NCI-H446 treated with DMSO at 0.1 percent for 48 hours (cell line): ENCODE measurements at regions not wholly inside any gene's neighbourhood (a gene's known extent, or its start where the extent isn't known, plus 50 kb on each side); places are given as distances from the start of the nearest gene placed in this dataset.
A peak's percentile ranks its signal among the peaks of the same experiment; 100 is the strongest.
"Not testable (repeated sequence)": the region's sequence is repeated elsewhere in the genome, so short reads cannot be mapped to it uniquely, and the experiment has no call there.

Source experiments
- DNase-seq: peaks from one replicate; lab custom pipeline; 2025; lab: John Stamatoyannopoulos, UW

GRCh38 chr18:1488394-1488793 lies 583.7 kb downstream of the ADCYAP1 start:
- DNase-seq = no peak

DNA sequence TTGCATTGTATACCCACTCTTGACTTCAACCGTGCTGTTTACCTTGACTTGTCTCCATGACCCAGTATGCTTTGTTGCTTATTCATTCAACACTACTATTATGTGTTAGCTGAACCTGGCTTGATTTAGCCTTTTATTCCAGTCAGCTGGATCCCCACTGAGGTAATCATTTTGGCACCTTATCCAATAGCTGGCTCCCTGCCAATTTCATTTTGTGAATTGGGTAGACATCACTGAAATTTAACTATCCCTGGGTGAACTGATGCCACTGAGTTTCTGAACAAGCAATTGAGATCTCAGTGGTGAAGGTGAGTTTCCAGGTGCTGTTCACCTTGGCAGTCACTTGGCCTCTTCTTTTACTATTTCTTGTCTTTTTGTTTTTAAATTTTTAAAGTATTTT lies 584.3 kb downstream of the ADCYAP1 start:
- peak; percentile 86 for DNase-seq

- no peak for DNase-seq
These were observed 590.7 kb downstream of the ADCYAP1 start for GRCh38 chr18:1495387-1495786.

DNA sequence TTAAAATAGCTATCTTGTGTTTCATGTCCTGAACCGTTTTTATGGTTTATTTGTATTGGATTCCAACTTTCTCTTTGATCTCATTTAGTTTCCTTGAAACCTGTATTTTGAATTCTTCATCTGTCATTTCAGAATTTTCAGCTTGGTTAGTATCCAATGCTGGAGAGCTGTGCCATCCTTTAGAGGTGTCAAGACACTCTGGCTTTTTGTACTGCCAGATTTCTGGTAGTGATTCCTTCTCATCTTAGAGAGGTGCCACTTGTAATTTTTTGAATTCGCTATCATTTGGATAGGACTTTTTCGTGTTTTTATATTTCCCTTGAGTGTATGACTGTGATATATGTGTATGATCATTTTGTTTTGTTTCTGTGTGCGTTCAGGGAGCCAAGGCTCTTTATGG lies 591.4 kb downstream of the ADCYAP1 start:
- no peak for DNase-seq

DNA sequence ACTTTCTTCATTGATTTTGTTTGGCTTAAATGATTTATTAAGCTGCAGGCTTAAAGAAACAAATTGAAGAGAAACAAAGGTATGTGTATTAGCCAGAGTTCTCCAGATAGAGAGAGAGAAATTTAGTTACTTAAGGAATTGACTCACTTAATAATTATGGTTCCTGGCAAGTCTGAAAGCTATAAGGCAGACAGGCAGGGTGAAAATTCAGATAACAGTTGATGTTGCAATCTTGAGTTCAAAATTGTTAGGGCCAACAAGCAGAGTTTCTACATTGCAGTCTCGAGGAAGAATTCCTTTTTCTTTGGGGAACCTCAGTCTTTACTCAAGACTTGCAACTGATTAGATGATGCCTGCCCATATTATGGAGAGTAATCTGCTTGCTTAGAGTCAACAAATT lies 593.5 kb downstream of the ADCYAP1 start:
- no peak for DNase-seq

GRCh38 chr18:1499265-1499664 lies 594.6 kb downstream of the ADCYAP1 start:
- DNase-seq = peak; percentile 20

DNA sequence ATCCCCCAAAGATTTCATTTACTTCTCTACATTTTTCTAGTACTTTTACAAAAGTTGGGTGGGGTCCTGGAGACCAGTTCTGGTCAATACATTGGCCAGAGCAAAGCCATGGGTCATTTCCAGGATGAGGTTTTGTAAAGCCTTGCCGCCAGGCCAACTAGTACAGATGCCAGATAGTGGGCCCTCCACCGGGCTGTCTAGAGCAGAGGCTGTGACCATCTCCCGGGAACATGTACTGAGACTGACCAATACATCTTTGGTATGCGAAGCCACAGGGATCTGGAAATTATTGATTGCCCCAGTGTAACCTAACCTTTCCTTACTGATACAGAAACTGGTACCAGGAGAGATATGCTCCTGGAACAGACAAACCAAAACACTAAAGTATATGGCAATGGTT lies 599.2 kb downstream of the ADCYAP1 start:
- no peak for DNase-seq

DNA sequence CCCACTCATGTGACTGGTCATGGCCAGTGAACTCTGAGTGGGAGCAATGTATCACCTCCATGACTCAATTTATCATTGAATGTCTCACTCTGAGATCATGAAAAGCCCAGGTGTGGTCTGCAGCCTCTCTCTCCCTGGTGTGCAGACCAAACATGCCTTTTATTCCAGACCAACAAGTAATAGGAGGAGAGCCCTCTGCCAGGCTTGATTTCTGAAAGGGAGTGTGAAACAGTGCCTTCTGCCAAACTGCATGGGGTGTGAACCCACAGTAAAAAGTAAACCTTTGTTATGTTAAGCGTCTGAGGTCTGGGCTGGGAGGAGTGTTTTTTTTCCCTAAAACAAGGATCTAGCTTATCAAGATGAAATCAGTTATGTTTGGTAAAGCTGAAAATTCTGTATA lies 601.2 kb downstream of the ADCYAP1 start:
- no peak for DNase-seq

DNA sequence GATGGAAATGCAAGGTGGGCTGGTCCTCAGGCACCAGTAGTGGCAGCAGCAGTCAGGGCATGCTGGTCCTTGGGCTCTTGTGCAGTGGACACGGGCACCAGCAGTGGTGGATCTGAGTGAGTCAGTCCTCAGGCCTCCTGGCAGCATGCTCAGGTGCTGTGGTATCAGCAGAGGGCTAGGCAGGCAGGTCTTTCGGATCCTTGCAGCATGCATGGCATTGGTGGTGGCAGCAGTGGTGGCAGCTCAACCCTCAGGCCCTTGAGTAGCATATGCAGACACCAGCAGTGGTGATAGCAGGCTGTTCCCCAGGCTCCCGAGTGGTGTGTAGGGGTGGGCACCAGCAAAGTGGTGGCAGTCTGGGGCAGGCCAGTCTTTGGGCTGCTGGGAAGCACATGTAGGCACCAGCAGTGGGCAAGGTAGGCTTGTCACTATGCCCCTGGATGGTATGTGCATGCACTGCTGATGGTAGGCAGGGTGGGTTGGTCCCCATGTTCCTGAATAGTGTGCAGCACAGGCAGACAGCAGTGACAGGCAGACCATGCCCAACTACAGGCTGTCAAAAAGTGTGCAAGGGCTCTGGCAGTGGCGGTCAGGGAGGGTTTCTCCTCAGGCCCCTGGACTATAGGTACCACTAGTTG lies 606.0 kb downstream of the ADCYAP1 start:
- no peak for DNase-seq

GRCh38 chr18:1511619-1512311 lies 607.1 kb downstream of the ADCYAP1 start:
- no peak for DNase-seq

DNA sequence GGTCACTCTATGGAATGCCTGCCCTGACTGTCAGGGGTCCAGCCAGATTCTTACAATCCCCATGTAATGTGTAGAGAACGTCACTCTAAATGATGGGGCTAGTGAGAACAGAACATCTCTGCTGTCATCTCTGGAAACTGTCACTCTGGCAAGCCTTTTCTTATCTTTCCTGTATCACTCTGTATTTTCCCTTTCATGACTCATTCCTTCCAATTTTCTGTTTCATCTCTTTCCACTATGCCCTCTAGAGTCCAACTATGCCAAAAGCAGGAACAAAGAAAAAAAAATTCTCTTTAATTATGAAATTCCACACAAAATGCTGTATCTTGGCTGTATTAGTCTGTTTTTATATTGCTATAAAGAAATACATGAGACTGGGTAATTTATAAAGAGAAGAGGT lies 608.8 kb downstream of the ADCYAP1 start:
- no peak for DNase-seq

DNA sequence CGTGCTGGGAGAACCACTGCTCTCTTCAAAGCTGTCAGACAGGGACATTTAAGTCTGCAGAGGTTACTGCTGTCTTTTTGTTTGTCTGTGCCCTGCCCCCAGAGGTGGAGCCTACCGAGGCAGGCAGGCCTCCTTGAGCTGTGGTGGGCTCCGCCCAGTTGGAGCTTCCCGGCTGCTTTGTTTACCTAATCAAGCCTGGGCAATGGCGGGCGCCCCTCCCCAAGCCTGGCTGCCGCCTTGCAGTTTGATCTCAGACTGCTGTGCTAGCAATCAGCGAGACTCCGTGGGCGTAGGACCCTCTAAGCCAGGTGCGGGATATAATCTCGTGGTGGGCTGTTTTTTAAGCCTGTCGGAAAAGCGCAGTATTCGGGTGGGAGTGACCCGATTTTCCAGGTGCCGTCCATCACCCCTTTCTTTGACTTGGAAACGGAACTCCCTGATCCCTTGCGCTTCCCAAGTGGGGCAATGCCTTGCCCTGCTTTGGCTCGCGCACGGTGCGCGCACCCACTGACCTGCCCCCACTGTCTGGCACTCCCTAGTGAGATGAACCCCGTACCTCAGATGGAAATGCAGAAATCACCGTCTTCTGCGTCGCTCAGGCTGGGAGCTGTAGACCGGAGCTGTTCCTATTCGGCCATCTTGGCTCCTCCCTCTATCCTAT lies 617.0 kb downstream of the ADCYAP1 start:
- not testable (repeated sequence) for DNase-seq

- DNase-seq = no peak
These were observed 617.6 kb downstream of the ADCYAP1 start for GRCh38 chr18:1522249-1522615.

DNA sequence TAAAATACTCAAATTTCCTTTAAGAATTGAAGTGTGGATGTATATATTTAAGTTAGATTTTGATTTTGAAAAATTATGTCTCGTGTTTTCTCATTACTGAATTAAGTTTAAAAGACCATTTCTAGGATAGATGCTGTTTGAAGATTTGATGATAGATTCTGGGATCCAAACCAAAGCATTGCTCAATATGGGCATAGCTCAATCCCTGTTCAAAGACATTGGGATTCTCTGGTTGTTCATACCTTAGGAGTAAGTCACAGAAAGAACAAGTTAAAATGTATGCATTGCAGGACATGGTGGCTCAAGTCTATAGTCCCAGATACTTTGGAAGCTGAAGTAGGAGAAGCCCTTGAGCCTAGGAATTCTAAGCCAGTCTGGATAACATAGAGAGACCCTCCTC lies 622.3 kb downstream of the ADCYAP1 start:
- DNase-seq = no peak

- DNase-seq = no peak
These were observed 623.1 kb downstream of the ADCYAP1 start for GRCh38 chr18:1527805-1528204.

- DNase-seq = no peak
These were observed 623.8 kb downstream of the ADCYAP1 start for GRCh38 chr18:1528447-1528846.

- no peak for DNase-seq
These were observed 624.4 kb downstream of the ADCYAP1 start for GRCh38 chr18:1528964-1529509.

DNA sequence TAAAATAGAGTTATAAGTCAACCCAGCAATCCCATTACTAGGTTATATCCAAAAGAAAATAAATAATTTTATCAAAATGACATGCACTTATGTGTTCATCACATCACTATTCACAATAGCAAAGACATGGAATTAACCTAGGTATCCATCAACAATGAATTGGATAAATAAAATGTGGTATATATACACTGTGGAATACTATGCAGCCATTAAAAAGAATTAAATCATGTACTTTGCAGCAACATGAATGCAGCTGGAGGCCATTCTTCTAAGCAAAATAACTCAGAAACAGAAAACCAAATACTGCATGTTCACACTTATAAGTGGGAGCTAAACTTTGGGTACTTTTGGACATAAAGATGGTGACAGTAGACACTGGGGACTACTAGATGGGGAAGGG lies 626.0 kb downstream of the ADCYAP1 start:
- DNase-seq = no peak

- no peak for DNase-seq
These were observed 634.6 kb downstream of the ADCYAP1 start for GRCh38 chr18:1539276-1539675.

DNA sequence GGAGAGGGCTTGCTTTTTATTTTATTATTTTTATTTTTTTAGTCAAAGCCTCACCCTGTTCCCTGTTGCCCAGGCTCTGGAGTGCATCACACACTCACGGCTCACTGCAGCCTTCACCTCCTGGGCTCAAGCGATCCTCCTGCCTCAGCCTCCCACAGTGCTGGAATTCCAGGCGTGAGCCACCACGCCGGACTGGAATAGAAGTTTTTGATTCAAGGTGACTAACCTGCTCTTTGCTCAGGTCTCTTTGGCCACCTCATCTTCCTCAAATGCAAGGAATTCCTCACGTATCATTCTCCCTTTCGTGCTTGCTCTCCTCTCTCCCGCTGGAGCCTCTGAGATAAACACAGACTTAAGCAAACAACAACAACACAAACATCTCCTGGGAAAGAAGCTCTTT lies 636.8 kb downstream of the ADCYAP1 start:
- no peak for DNase-seq

DNA sequence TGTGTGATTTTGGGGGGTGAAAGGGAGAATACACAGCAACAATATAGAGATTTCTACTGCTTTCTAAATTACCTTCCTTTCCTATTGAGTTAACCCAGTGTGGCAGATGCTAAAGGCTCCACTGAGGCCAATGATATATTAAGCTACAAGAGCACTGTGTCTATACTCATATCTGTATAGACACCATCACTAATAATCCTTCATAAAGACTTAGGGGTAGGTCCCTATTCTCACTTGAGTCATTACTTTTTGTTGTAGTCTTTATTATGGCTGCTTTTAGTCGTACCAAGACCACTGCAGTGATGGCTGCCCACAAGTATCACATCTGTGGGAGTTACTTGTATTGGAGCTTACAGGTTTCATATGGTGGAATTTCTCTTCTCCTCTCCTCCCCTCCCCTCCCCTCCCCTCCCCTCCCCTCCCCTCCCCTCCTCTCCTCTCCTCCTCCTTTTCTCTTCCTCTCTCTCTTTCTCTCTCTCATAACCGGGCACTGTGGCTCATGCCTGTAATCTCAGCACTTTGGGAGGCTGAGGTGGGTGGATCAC lies 637.6 kb downstream of the ADCYAP1 start:
- DNase-seq = no peak

GRCh38 chr18:1544016-1544415 lies 639.3 kb downstream of the ADCYAP1 start:
- no peak for DNase-seq

- DNase-seq = peak; percentile 41
These were observed 653.0 kb downstream of the ADCYAP1 start for GRCh38 chr18:1557711-1558110.
